Naive thymus-derived CD4-positive, alpha-beta T cell (primary cell): ENCODE measurements at regions not wholly inside any gene's neighbourhood (a gene's known extent, or its start where the extent isn't known, plus 50 kb on each side); places are given as distances from the start of the nearest gene placed in this dataset.

Experiments
- ATAC-seq: fragments of 150-1000 bp; cut with Tn5 transposase; 2 replicates; pipeline ENCODE4 v1.10.0; 2021; ENCODE audit warnings: mild to moderate bottlenecking, moderate library complexity
- CTCF ChIA-PET: fragments of 350-600 bp; sonication (Branson Sonifier 250); formaldehyde crosslinking; loops from one replicate; lab custom pipeline; 2021; ENCODE audit warnings: antibody characterized with exemption; lab: Charles Lee
- POLR2A ChIA-PET: fragments of 350-600 bp; sonication (Branson Sonifier 250); formaldehyde crosslinking; loops from one replicate; lab custom pipeline; 2021; ENCODE audit warnings: antibody characterized with exemption, inconsistent platforms; lab: Charles Lee
- DNase-seq, 9 donors: peaks; one replicate each; pipeline versions ENCODE4 v3.0.0 to v3.0.0-alpha.2; 2020 to 2022; ENCODE audit warnings: mixed read lengths in 1 of 9
- H3K27ac ChIP-seq: one replicate; pipeline ENCODE4 v1.7.0; 2013; ENCODE audit warnings: mild to moderate bottlenecking, low read depth, low read length, moderate library complexity
- H3K27me3 ChIP-seq, 2 donors: one replicate each; pipeline ENCODE4 v1.7.0; 2013; ENCODE audit warnings: low read length in 2 of 2, mild to moderate bottlenecking in 2 of 2, moderate library complexity in 2 of 2; ENCODE audit not compliant: control insufficient read depth in 2 of 2, insufficient read depth in 2 of 2
- H3K36me3 ChIP-seq, 3 experiments: 1 replicate in 2 of 3; 2 replicates in 1 of 3; pipeline ENCODE4 v1.7.0; 2013; ENCODE audit warnings: low read length in 3 of 3, mild to moderate bottlenecking in 3 of 3, moderate library complexity in 1 of 3; ENCODE audit not compliant: insufficient read depth in 3 of 3, control insufficient read depth in 2 of 3
- H3K4me1 ChIP-seq, 2 donors: one replicate each; pipeline ENCODE4 v1.7.0; 2013; ENCODE audit warnings: low read length in 2 of 2, mild to moderate bottlenecking in 2 of 2, moderate library complexity in 1 of 2; ENCODE audit not compliant: control insufficient read depth in 2 of 2, insufficient read depth in 2 of 2
- H3K4me3 ChIP-seq: 2 replicates; pipeline ENCODE4 v1.7.0; 2013; ENCODE audit warnings: mild to moderate bottlenecking, low read length
- H3K9me3 ChIP-seq, 3 experiments: 1 replicate in 2 of 3; 2 replicates in 1 of 3; pipeline ENCODE4 v1.7.0; 2013; ENCODE audit warnings: low read length in 3 of 3; ENCODE audit not compliant: control insufficient read depth in 2 of 3
- H3K27ac Mint-ChIP-seq, 9 donors: one replicate each; pipeline ENCODE4 v1.8.0; 2020 to 2022; ENCODE audit warnings: mixed read lengths in 9 of 9, mild to moderate bottlenecking in 8 of 9, moderate library complexity in 5 of 9, inconsistent platforms in 2 of 9
- H3K27me3 Mint-ChIP-seq, 5 donors: one replicate each; pipeline ENCODE4 v1.8.0; 2021 to 2022; ENCODE audit warnings: mixed read lengths in 5 of 5, mild to moderate bottlenecking in 1 of 5
- H3K36me3 Mint-ChIP-seq, 5 donors: one replicate each; pipeline ENCODE4 v1.8.0; 2020 to 2022; ENCODE audit warnings: mixed read lengths in 5 of 5, mild to moderate bottlenecking in 3 of 5, inconsistent platforms in 1 of 5
- H3K4me1 Mint-ChIP-seq, 7 donors: one replicate each; pipeline ENCODE4 v1.8.0; 2020 to 2022; ENCODE audit warnings: mixed read lengths in 7 of 7, mild to moderate bottlenecking in 3 of 7, inconsistent platforms in 1 of 7
- H3K4me3 Mint-ChIP-seq, 10 donors: one replicate each; pipeline ENCODE4 v1.8.0; 2020 to 2022; ENCODE audit warnings: mild to moderate bottlenecking in 10 of 10, mixed read lengths in 10 of 10, moderate library complexity in 6 of 10, inconsistent platforms in 2 of 10
- H3K9me3 Mint-ChIP-seq, 11 donors: one replicate each; pipeline ENCODE4 v1.8.0; 2020 to 2022; ENCODE audit warnings: mixed read lengths in 11 of 11, mild to moderate bottlenecking in 4 of 11, inconsistent platforms in 1 of 11, moderate library complexity in 1 of 11
- intact Hi-C, 2 donors: fragments of 100-400 bp; cut with micrococcal nuclease; formaldehyde crosslinking; loops; one replicate each; pipeline ENCODE4 v1.15.1; 2023

DNA sequence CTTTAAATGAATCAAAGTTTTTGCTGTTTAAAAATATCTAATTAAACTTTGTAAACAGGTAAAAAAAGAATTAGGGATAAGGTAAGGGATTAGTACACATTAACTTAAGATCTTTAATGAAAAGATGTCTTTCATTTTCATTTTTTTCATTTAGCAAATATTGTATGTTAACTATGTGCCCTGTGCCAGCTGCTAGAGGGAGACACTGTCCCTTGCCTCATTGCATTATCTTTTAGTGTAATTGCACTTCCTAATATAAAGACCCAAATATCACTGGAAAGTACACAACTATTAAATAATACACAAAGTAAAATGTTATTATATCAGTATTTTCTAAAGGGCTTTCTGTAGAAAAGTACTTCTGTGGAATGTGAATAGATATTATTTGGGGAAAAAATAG lies 102.7 kb downstream of the GPR37 start:
- H3K4me3 Mint-ChIP-seq, result no peak overlapping the region
- POLR2A ChIA-PET, result no interaction called here
- H3K36me3 Mint-ChIP-seq, result no peaks in the 10 kb centered on the region
- DNase-seq (no peak), ATAC-seq (no peak)
- CTCF ChIA-PET, result interaction anchor here (1.2 kb wide), 1 partner anchor 17 kb away, joined by 3 read pairs; no protein-coding TSS in a partner anchor
- no peak overlapping the region for H3K27ac ChIP-seq
- H3K27ac Mint-ChIP-seq, result no peak overlapping the region
- no peaks in the 10 kb centered on the region for H3K27me3 ChIP-seq
- H3K36me3 ChIP-seq, result no peaks in the 10 kb centered on the region
- no peaks in the 10 kb centered on the region for H3K4me1 Mint-ChIP-seq
- no peaks in the 10 kb centered on the region for H3K27me3 Mint-ChIP-seq
- H3K9me3 ChIP-seq, result no peaks in the 10 kb centered on the region
- peaks cover 0 to 5% (median 0%) of the 10 kb centered on the region in 11 donors for H3K9me3 Mint-ChIP-seq
- H3K4me1 ChIP-seq, result no peaks in the 10 kb centered on the region
- intact Hi-C loops, result no loop called here
- no peak overlapping the region for H3K4me3 ChIP-seq

DNA sequence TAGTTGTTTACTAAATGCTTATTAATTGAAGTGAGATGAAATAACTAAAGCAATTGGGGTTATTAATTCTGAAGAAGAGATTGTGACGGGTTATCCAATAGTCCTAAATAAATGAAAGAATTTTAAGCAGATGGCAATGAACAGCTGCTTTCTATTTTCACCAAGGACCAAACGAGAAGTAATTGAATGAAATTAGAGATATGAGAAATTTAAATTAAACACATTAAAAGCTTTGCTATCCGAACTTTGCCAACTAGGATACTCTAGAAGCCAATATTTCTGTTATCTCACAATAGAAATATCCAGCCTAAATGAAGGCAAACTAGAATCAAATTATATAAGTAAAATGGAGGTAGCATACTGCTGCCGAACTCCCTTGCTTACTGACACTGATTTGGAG lies 103.2 kb downstream of the GPR37 start:
- CTCF ChIA-PET, result interaction anchor here (1.2 kb wide), 1 partner anchor 17 kb away, joined by 3 read pairs; no protein-coding TSS in a partner anchor
- no peak for DNase-seq
- intact Hi-C loops, result no loop called here
- H3K4me3 ChIP-seq, result no peak overlapping the region
- peaks cover 0 to 5% (median 0%) of the 10 kb centered on the region in 11 donors for H3K9me3 Mint-ChIP-seq
- POLR2A ChIA-PET, result no interaction called here
- no peak overlapping the region for H3K27ac ChIP-seq
- H3K9me3 ChIP-seq, result no peaks in the 10 kb centered on the region
- no peak overlapping the region for H3K4me3 Mint-ChIP-seq
- H3K36me3 Mint-ChIP-seq, result no peaks in the 10 kb centered on the region
- H3K4me1 ChIP-seq, result no peaks in the 10 kb centered on the region
- no peaks in the 10 kb centered on the region for H3K4me1 Mint-ChIP-seq
- H3K27ac Mint-ChIP-seq, result no peak overlapping the region
- H3K36me3 ChIP-seq, result no peaks in the 10 kb centered on the region
- no peaks in the 10 kb centered on the region for H3K27me3 Mint-ChIP-seq
- ATAC-seq, result no peak
- no peaks in the 10 kb centered on the region for H3K27me3 ChIP-seq

DNA sequence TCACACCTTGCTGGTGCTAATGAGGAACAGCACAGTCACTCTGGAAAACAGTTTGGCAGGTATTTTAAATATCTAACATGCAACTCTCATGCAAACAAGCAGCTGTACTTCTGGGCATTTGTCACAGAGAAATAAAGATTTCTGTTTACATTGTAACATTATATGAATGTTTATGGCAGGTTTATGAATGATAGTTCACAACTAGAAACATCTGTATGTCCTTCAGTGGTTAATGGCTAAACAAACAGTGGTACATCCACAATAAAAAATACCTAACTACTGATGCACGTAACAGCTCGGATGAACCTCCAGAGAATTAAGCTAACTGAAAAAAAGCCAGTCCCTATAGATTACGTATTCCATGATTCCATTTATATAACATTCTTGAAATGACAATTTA lies 109.6 kb downstream of the GPR37 start:
- H3K9me3 ChIP-seq, result no peaks in the 10 kb centered on the region
- H3K27ac ChIP-seq, result no peak overlapping the region
- H3K27me3 Mint-ChIP-seq, result no peaks in the 10 kb centered on the region
- H3K4me1 ChIP-seq, result no peaks in the 10 kb centered on the region
- DNase-seq (no peak), ATAC-seq (no peak)
- POLR2A ChIA-PET, result no interaction called here
- no peaks in the 10 kb centered on the region for H3K4me1 Mint-ChIP-seq
- intact Hi-C loops, result no loop called here
- no peaks in the 10 kb centered on the region for H3K36me3 Mint-ChIP-seq
- no peaks in the 10 kb centered on the region for H3K36me3 ChIP-seq
- CTCF ChIA-PET, result no interaction called here
- peaks cover 0 to 4% (median 0%) of the 10 kb centered on the region in 11 donors for H3K9me3 Mint-ChIP-seq
- no peaks in the 10 kb centered on the region for H3K27me3 ChIP-seq
- no peak overlapping the region for H3K4me3 Mint-ChIP-seq
- H3K27ac Mint-ChIP-seq, result no peak overlapping the region
- no peak overlapping the region for H3K4me3 ChIP-seq

DNA sequence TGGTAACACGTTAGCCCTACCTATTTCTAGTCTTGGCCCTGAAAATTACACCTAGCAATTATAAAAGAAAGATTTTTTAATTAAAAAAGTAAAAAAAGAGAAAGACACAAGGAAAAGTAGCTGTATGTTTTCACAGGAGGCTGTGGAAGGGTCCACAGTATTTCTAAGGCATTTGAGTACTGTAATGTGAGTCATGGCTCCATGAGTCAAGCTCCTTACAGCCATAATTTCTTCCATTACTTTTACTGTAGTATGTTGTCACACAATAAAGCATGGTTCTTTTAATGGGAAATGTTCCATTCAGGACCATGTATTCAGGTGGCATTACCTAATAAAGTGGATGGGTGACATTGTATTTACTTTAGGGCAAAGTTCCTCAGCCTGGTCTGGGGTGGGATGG lies 113.4 kb downstream of the GPR37 start:
- H3K36me3 ChIP-seq, result no peaks in the 10 kb centered on the region
- no peak overlapping the region for H3K27ac Mint-ChIP-seq
- H3K9me3 Mint-ChIP-seq, result peaks cover 0 to 13% (median 0%) of the 10 kb centered on the region in 11 donors
- intact Hi-C loops, result no loop called here
- ChIA-PET POLR2A (no interaction called here), CTCF (no interaction called here)
- no peaks in the 10 kb centered on the region for H3K36me3 Mint-ChIP-seq
- no peaks in the 10 kb centered on the region for H3K4me1 ChIP-seq
- H3K27ac ChIP-seq, result no peak overlapping the region
- H3K9me3 ChIP-seq, result no peaks in the 10 kb centered on the region
- H3K4me3 Mint-ChIP-seq, result no peak overlapping the region
- no peak for DNase-seq
- H3K27me3 Mint-ChIP-seq, result no peaks in the 10 kb centered on the region
- no peaks in the 10 kb centered on the region for H3K27me3 ChIP-seq
- H3K4me1 Mint-ChIP-seq, result peaks cover 0 to 7% (median 0%) of the 10 kb centered on the region in 7 donors
- ATAC-seq, result no peak
- H3K4me3 ChIP-seq, result no peak overlapping the region

DNA sequence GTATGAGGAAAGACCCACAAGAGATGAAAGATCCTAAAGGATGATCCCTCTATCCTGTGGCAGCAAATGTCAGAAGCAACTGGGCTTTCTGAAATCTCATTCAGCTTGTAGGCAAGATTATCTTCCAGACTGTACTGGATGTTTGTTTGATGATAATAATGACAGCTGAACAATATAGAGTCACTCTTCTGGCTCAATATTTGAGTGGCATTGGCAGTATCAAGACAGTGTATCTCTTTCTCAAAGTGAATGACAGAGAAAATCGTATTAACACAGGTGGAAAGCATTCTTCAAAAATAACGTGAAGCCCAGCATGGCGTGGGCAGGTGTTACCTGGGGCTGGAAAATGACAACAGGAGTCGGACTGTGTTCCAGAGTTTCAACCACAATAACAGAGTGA lies 114.5 kb downstream of the GPR37 start:
- Histone ChIP-seq H3K27ac (no peak overlapping the region), H3K9me3 (no peaks in the 10 kb centered on the region), H3K4me1 (no peaks in the 10 kb centered on the region), H3K4me3 (no peak overlapping the region), H3K36me3 (no peaks in the 10 kb centered on the region), H3K27me3 (no peaks in the 10 kb centered on the region)
- ChIA-PET POLR2A (no interaction called here), CTCF (interaction anchor here (0.6 kb wide), 1 partner anchor 901 kb away, joined by 3 read pairs; no protein-coding TSS in a partner anchor)
- ATAC-seq, result no peak
- H3K27me3 Mint-ChIP-seq, result no peaks in the 10 kb centered on the region
- no peak for DNase-seq
- no peaks in the 10 kb centered on the region for H3K36me3 Mint-ChIP-seq
- H3K4me1 Mint-ChIP-seq, result peaks cover 0 to 7% (median 0%) of the 10 kb centered on the region in 7 donors
- H3K9me3 Mint-ChIP-seq, result peaks cover 0 to 13% (median 0%) of the 10 kb centered on the region in 11 donors
- H3K4me3 Mint-ChIP-seq, result no peak overlapping the region
- H3K27ac Mint-ChIP-seq, result no peak overlapping the region
- intact Hi-C loops, result no loop called here

DNA sequence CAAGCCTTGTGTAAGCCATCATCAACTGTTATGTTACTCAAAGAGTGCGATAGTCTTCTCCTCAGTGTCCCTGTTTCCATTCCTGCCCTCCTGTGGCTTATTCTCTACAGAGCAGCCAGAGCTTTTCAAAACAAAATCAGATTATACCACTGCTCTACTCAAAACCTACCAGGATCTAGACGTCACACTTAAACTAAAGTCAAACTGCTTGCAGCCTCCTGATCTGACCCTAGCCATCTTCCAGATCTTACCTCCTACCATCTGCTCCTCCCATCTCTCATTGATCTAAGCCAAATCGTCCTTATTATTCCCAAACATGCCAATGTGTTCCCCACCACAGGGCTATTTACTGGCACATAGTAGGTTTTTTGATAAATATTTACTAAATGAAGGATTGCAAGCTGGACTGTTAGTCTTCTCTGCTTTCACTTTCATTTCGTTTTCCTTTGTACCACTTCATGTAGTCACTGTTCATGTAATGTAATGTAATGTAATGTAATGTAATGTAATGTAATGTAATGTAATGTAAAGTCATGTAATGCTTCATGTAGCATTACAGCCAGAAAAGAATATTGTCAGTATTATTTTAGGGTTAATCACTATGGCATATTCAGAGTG lies 116.1 kb downstream of the GPR37 start:
- no peaks in the 10 kb centered on the region for H3K27me3 Mint-ChIP-seq
- peaks cover 0 to 13% (median 0%) of the 10 kb centered on the region in 11 donors for H3K9me3 Mint-ChIP-seq
- ATAC-seq (no peak), DNase-seq (no peak)
- H3K4me3 Mint-ChIP-seq, result peak overlapping the region in 6 of 10 donors; percentile 10 to 61 (median 20)
- peak overlapping the region in 1 of 9 donors; percentile 2 for H3K27ac Mint-ChIP-seq
- no peaks in the 10 kb centered on the region for H3K27me3 ChIP-seq
- CTCF ChIA-PET, result no interaction called here
- H3K27ac ChIP-seq, result no peak overlapping the region
- H3K4me3 ChIP-seq, result no peak overlapping the region
- H3K36me3 Mint-ChIP-seq, result no peaks in the 10 kb centered on the region
- no peaks in the 10 kb centered on the region for H3K4me1 ChIP-seq
- peaks cover 0 to 7% (median 0%) of the 10 kb centered on the region in 7 donors for H3K4me1 Mint-ChIP-seq
- H3K36me3 ChIP-seq, result no peaks in the 10 kb centered on the region
- POLR2A ChIA-PET, result no interaction called here
- intact Hi-C loops, result no loop called here
- no peaks in the 10 kb centered on the region for H3K9me3 ChIP-seq

DNA sequence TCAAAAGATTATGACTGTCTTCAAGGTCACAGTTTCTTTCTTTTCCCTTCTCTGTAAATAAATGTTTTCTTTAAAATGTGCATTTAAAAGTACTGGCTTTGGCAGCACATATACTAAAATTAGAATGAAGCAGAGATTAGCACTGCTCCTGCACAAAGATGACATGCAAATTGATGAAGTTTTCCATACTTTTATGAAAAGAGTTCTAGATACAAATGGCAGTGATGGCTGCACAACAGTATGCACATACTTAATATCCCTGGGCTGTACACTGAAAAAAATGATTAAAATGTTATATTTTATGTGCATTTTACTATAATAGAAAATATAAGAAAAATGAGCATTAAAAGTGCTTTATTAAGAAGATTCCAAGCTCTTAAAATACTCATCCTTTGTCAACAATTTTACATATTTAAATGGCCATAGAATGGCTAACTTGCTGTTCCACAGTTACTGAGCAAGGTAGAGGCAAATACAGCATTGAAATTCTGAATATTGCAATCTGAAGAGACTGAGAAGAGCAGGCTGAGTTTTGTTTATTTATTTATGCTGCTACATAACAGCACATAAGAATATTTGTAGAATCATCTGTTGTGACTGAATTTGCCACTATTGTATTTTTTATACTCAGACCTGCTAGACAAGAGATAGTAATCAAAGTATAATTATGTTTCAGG lies 117.8 kb downstream of the GPR37 start:
- ChIA-PET POLR2A (no interaction called here), CTCF (no interaction called here)
- Mint-ChIP-seq H3K36me3 (no peaks in the 10 kb centered on the region), H3K9me3 (peaks cover 0 to 13% (median 0%) of the 10 kb centered on the region in 11 donors), H3K4me1 (peaks cover 0 to 7% (median 0%) of the 10 kb centered on the region in 7 donors), H3K27ac (no peak overlapping the region), H3K4me3 (no peak overlapping the region), H3K27me3 (no peaks in the 10 kb centered on the region)
- intact Hi-C loops, result no loop called here
- H3K36me3 ChIP-seq, result no peaks in the 10 kb centered on the region
- DNase-seq (no peak), ATAC-seq (no peak)
- no peak overlapping the region for H3K4me3 ChIP-seq
- H3K27ac ChIP-seq, result no peak overlapping the region
- H3K9me3 ChIP-seq, result no peaks in the 10 kb centered on the region
- H3K4me1 ChIP-seq, result no peaks in the 10 kb centered on the region
- H3K27me3 ChIP-seq, result no peaks in the 10 kb centered on the region
